Activated T-helper 17 cell treated with anti-CD3 and anti-CD28 coated beads, Interleukin-2, amount 50 U/mL, for 72 hours (primary cell): ENCODE measurements at regions not wholly inside any gene's neighbourhood (a gene's known extent, or its start where the extent isn't known, plus 50 kb on each side); places are given as distances from the start of the nearest gene placed in this dataset.

Experiments
- ATAC-seq: fragments of 150-1000 bp; cut with Tn5 transposase; replicated peaks from 2 replicates; pipeline ENCODE4 v1.10.0; 2021; ENCODE audit warnings: mild to moderate bottlenecking, moderate library complexity
- H3K27ac Mint-ChIP-seq: one replicate; pipeline ENCODE4 v1.8.0; 2022; ENCODE audit warnings: mixed read lengths
- H3K27me3 Mint-ChIP-seq: one replicate; pipeline ENCODE4 v1.8.0; 2022; ENCODE audit warnings: mixed read lengths
- H3K36me3 Mint-ChIP-seq: one replicate; pipeline ENCODE4 v1.8.0; 2022; ENCODE audit warnings: low read depth, mild to moderate bottlenecking, mixed read lengths
- H3K4me1 Mint-ChIP-seq: one replicate; pipeline ENCODE4 v1.8.0; 2022; ENCODE audit warnings: mixed read lengths
- H3K4me3 Mint-ChIP-seq: one replicate; pipeline ENCODE4 v1.8.0; 2022; ENCODE audit warnings: mild to moderate bottlenecking, mixed read lengths
- H3K9me3 Mint-ChIP-seq: one replicate; pipeline ENCODE4 v1.8.0; 2022; ENCODE audit warnings: mixed read lengths

DNA sequence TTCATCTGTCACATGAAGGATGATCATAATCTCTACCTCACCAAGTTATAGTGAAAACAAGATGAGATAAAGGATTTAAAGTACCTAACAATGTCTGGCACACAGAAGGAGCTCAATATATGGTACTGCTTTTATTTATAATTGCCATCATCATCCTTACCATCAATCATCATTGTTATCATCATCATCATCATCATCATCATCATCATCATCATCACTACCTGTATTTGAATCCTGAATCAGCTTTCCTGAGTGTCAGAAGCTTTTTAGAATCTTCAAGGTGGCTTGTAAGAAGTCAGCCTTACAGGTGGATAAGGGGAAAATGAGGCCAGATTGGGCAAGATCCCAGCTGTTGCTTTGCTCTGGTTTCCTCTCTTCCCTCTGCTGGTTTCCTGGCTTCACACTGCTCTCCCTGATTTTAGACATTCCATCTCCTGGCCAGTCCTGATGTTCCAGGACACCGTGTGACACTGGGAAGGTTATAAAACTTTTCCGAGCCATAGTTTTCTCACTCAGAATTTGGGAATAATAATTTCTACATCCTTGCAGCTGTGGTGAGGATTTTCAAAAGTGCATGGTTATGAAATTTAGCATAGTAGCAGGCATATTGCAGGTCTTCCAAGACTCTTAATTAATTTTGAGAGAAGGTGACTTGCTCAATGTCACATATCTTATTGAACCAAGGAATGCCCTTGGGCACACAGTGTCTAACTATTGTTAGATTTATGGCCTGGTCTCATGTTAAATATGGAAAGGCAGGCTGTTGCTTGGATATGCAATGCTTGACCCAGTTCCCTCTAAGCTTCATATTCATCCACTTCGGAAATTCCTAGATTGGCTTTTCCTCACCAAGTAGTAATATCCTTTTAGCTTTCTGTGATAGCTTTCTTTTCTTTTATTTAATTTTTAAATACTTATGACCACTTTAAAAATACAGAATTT is 160.7 kb downstream of the TMEM38B start:
- Mint-ChIP-seq H3K27ac (no peak overlapping the region), H3K36me3 (no peaks in the 10 kb centered on the region), H3K4me3 (no peak overlapping the region), H3K9me3 (peaks cover 6% of the 10 kb centered on the region), H3K4me1 (peaks cover 15% of the 10 kb centered on the region), H3K27me3 (no peaks in the 10 kb centered on the region)
- no peak for ATAC-seq

- Mint-ChIP-seq H3K9me3 (peaks cover 6% of the 10 kb centered on the region), H3K27ac (no peak overlapping the region), H3K4me3 (no peak overlapping the region), H3K36me3 (no peaks in the 10 kb centered on the region), H3K27me3 (no peaks in the 10 kb centered on the region), H3K4me1 (peaks cover 15% of the 10 kb centered on the region)
- ATAC-seq: no peak
These were observed 161.6 kb downstream of the TMEM38B start for GRCh38 chr9:105855987-105856386.

DNA sequence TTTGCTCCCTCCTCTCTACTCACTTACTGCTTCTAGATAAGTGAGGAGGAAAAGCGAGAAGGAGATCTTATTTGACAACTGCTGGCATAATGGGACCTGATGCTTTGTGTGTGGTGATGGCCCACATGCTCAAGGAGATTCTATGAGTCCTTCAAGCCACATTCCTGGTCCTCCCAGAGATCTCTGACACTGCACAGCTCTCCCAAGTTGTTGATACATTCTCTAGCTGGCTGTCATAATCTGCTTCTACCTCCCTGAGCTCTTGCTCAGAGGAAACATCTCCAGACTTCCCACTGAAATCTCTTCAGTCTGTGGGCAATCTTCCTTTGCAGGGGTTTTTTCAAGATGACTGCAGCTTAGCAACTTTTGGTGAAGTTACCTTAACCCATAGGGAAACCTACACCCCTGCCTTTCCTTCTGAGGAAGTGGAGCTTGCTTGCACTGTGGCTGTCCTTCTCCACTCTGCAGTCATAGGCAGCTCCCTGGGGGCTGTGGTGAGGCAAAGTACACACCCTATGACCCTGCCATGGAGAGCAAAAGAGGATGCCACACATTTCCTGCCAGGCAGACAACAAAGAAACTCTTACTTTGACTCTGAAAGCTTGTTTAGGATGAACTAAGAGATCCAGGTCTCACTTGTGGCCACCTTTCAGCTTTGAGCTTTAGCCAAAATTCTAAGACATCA is 163.8 kb downstream of the TMEM38B start:
- H3K27ac Mint-ChIP-seq: no peak overlapping the region
- no peaks in the 10 kb centered on the region for H3K27me3 Mint-ChIP-seq
- peak; percentile 50 for ATAC-seq
- no peaks in the 10 kb centered on the region for H3K36me3 Mint-ChIP-seq
- peak overlapping the region; percentile 29 for H3K4me3 Mint-ChIP-seq
- peaks cover 6% of the 10 kb centered on the region for H3K9me3 Mint-ChIP-seq
- H3K4me1 Mint-ChIP-seq: peaks cover 15% of the 10 kb centered on the region

- peak; percentile 60 for ATAC-seq
- Mint-ChIP-seq H3K36me3 (no peaks in the 10 kb centered on the region), H3K4me3 (peak overlapping the region; percentile 29), H3K4me1 (peaks cover 15% of the 10 kb centered on the region), H3K9me3 (peaks cover 6% of the 10 kb centered on the region), H3K27me3 (no peaks in the 10 kb centered on the region), H3K27ac (peak overlapping the region; percentile 36)
These were observed 164.5 kb downstream of the TMEM38B start for GRCh38 chr9:105858877-105859276.

DNA sequence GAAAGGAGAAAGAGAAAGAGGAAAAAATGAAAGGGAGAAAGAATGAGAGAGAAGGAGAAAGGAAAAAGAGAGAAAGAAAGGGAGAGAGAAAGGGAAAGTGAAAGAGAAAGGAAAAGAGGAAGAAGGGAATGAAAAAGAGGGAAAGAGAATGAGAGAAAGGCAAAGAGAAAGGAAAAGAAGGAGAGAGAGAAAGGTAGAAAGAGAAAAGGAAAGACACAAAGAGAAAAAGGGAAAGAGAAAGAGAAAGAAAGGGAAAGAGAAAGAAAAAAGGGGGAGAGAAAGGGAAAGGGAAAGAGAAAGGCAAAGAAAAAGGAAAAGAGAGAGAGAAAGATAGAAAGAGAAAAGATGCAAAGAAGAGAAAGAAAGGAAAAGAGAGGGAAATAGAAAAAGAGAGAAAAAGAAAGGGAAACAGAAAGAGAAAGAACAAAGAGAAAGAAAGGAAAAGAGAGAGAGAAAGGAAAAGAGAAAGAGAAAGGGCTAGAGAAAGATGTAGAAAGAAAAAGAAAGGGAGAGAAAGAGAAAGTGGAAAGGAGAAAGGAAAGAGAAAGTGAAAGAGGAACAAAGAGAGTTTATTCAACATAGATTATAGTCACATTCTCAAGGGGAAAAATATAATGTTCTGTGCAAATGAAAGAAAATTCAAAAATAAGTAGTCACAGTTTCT is 165.2 kb downstream of the TMEM38B start:
- peak overlapping the region; percentile 29 for H3K4me3 Mint-ChIP-seq

DNA sequence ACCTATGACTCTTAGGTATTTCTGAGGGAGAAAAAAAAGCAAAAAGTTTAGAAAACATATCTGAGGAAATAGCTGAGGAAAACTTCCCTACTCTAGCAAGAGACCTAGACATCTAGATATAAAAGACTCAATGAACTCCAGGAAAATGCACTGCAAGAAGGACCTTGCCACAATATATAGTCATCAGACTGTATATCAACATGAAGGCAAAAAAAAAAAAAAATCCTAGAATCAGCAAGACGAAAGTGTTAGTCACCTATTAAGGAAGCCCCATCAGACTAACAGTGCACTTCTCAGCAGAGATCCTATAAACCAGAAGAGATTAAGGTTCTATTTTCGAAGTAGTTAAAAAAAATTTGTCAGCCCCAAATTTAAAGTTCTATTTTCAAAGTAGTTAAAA is 166.2 kb downstream of the TMEM38B start:
- no peak for ATAC-seq
- no peaks in the 10 kb centered on the region for H3K36me3 Mint-ChIP-seq
- H3K4me1 Mint-ChIP-seq: peaks cover 15% of the 10 kb centered on the region
- H3K27ac Mint-ChIP-seq: no peak overlapping the region
- H3K4me3 Mint-ChIP-seq: no peak overlapping the region
- H3K9me3 Mint-ChIP-seq: peaks cover 6% of the 10 kb centered on the region
- H3K27me3 Mint-ChIP-seq: no peaks in the 10 kb centered on the region

More for the DNA sequence above, 165.2 kb downstream of the TMEM38B start:
- H3K4me1 Mint-ChIP-seq: peaks cover 15% of the 10 kb centered on the region
- no peak for ATAC-seq
- H3K27ac Mint-ChIP-seq: peak overlapping the region; percentile 36
- peaks cover 6% of the 10 kb centered on the region for H3K9me3 Mint-ChIP-seq
- no peaks in the 10 kb centered on the region for H3K36me3 Mint-ChIP-seq
- no peaks in the 10 kb centered on the region for H3K27me3 Mint-ChIP-seq

DNA sequence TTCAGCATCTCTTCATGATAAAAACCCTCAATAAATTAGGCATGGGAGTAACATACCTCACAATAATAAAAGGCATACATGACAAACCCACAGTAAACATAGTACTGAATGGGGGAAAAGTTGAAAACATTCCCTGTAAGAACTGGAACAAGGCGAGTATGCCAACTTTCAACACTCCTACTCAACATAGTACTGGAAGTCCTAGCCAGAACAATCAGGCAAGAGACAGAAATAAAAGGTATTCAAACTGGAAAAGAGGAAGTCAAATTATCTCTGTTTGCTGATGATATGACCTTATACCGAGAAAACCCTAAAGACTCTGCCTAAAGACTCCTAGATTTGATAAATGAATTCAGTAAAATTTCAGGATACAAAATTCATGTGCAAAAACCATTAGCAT is 167.6 kb downstream of the TMEM38B start:
- ATAC-seq: no peak
- no peaks in the 10 kb centered on the region for H3K36me3 Mint-ChIP-seq
- no peak overlapping the region for H3K4me3 Mint-ChIP-seq

GRCh38 chr9:105864248-105864898 is 170.0 kb downstream of the TMEM38B start:
- Mint-ChIP-seq H3K4me1 (peaks cover 6% of the 10 kb centered on the region), H3K4me3 (no peak overlapping the region), H3K27me3 (no peaks in the 10 kb centered on the region), H3K36me3 (no peaks in the 10 kb centered on the region), H3K27ac (no peak overlapping the region), H3K9me3 (no peaks in the 10 kb centered on the region)
- ATAC-seq: no peak

More for the DNA sequence above, 167.6 kb downstream of the TMEM38B start:
- H3K9me3 Mint-ChIP-seq: peaks cover 6% of the 10 kb centered on the region
- H3K27me3 Mint-ChIP-seq: no peaks in the 10 kb centered on the region
- H3K4me1 Mint-ChIP-seq: peaks cover 15% of the 10 kb centered on the region
- H3K27ac Mint-ChIP-seq: no peak overlapping the region

- no peak for ATAC-seq
- no peaks in the 10 kb centered on the region for H3K9me3 Mint-ChIP-seq
- no peak overlapping the region for H3K27ac Mint-ChIP-seq
- no peaks in the 10 kb centered on the region for H3K27me3 Mint-ChIP-seq
- H3K36me3 Mint-ChIP-seq: no peaks in the 10 kb centered on the region
- H3K4me1 Mint-ChIP-seq: no peaks in the 10 kb centered on the region
- H3K4me3 Mint-ChIP-seq: no peak overlapping the region
These were observed 170.9 kb downstream of the TMEM38B start for GRCh38 chr9:105865285-105865684.

- Mint-ChIP-seq H3K4me1 (peaks cover 6% of the 10 kb centered on the region), H3K4me3 (no peak overlapping the region)
These were observed 177.2 kb downstream of the TMEM38B start for GRCh38 chr9:105871540-105871939.

GRCh38 chr9:105873801-105874200 is 179.5 kb downstream of the TMEM38B start:
- no peak overlapping the region for H3K4me3 Mint-ChIP-seq
- no peak overlapping the region for H3K27ac Mint-ChIP-seq
- H3K9me3 Mint-ChIP-seq: no peaks in the 10 kb centered on the region
- peaks cover 6% of the 10 kb centered on the region for H3K27me3 Mint-ChIP-seq
- no peak for ATAC-seq
- no peaks in the 10 kb centered on the region for H3K36me3 Mint-ChIP-seq
- peaks cover 10% of the 10 kb centered on the region for H3K4me1 Mint-ChIP-seq

More at GRCh38 chr9:105871540-105871939, 177.2 kb downstream of the TMEM38B start:
- Mint-ChIP-seq H3K36me3 (no peaks in the 10 kb centered on the region), H3K27me3 (peaks cover 6% of the 10 kb centered on the region), H3K9me3 (no peaks in the 10 kb centered on the region), H3K27ac (no peak overlapping the region)
- ATAC-seq: no peak

GRCh38 chr9:105877721-105878120 is 183.4 kb downstream of the TMEM38B start:
- Mint-ChIP-seq H3K4me1 (peaks cover 10% of the 10 kb centered on the region), H3K27me3 (peaks cover 5% of the 10 kb centered on the region), H3K27ac (no peak overlapping the region), H3K4me3 (no peak overlapping the region), H3K36me3 (no peaks in the 10 kb centered on the region), H3K9me3 (no peaks in the 10 kb centered on the region)
- no peak for ATAC-seq

GRCh38 chr9:105879181-105879580 is 184.8 kb downstream of the TMEM38B start:
- H3K4me3 Mint-ChIP-seq: no peak overlapping the region
- H3K27ac Mint-ChIP-seq: no peak overlapping the region
- peaks cover 14% of the 10 kb centered on the region for H3K4me1 Mint-ChIP-seq
- no peak for ATAC-seq
- H3K36me3 Mint-ChIP-seq: no peaks in the 10 kb centered on the region
- no peaks in the 10 kb centered on the region for H3K27me3 Mint-ChIP-seq
- H3K9me3 Mint-ChIP-seq: no peaks in the 10 kb centered on the region

DNA sequence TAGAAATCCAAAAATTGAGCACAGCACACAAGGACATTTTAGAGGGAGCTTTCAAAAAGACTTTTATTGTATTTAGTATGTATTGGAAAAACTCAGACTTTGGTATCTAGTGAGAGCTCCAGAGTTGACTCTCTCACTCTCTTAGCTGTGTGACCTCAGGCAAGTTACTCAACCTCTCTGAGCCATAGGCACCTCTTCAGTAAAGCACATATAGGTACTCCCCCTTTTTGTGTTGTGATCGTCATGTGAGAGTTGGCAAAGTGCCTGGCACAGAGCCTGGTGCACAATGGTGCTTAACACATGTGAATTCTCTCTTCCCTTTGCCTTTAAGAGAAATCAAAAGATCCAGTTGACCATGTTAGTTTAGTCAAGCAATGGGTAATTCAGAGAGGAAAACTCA is 186.2 kb downstream of the TMEM38B start:
- ATAC-seq: no peak
- H3K27me3 Mint-ChIP-seq: no peaks in the 10 kb centered on the region
- H3K4me3 Mint-ChIP-seq: no peak overlapping the region
- no peaks in the 10 kb centered on the region for H3K9me3 Mint-ChIP-seq
- no peaks in the 10 kb centered on the region for H3K36me3 Mint-ChIP-seq
- peaks cover 14% of the 10 kb centered on the region for H3K4me1 Mint-ChIP-seq
- no peak overlapping the region for H3K27ac Mint-ChIP-seq
